NB4 (cell line): ENCODE measurements at regions not wholly inside any gene's neighbourhood (a gene's known extent, or its start where the extent isn't known, plus 50 kb on each side); places are given as distances from the start of the nearest gene placed in this dataset.

Source experiments
- CTCF ChIP-seq: IDR thresholded peaks from one replicate; pipeline ENCODE4 v1.5.1; 2012; ENCODE audit warnings: low read depth, low read length
- TF ChIP-seq, protein P1 (sequence below): IDR thresholded peaks from 2 replicates; pipeline ENCODE4 v1.6.1; 2011; ENCODE audit warnings: low read depth, low read length

- no peak for TF ChIP-seq CTCF
- TF ChIP-seq, protein P1, sequence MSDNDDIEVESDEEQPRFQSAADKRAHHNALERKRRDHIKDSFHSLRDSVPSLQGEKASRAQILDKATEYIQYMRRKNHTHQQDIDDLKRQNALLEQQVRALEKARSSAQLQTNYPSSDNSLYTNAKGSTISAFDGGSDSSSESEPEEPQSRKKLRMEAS: no peak
These were observed 75.5 kb upstream of the TAF1B start for GRCh38 chr2:9767656-9768281.
